CD4-positive, alpha-beta T cell treated with Interleukin-15 for 1 hour (primary cell): ENCODE measurements at regions not wholly inside any gene's neighbourhood (a gene's known extent, or its start where the extent isn't known, plus 50 kb on each side); places are given as distances from the start of the nearest gene placed in this dataset.
"Not testable (repeated sequence)": the region's sequence is repeated elsewhere in the genome, so short reads cannot be mapped to it uniquely, and the experiment has no call there.

Experiments used
- DNase-seq: peaks from one replicate; pipeline ENCODE4 v3.0.0-alpha.2; 2020

- DNase-seq = no peak
These were observed 498.0 kb upstream of the BOD1L1 start for GRCh38 chr4:14125375-14126129.

DNA sequence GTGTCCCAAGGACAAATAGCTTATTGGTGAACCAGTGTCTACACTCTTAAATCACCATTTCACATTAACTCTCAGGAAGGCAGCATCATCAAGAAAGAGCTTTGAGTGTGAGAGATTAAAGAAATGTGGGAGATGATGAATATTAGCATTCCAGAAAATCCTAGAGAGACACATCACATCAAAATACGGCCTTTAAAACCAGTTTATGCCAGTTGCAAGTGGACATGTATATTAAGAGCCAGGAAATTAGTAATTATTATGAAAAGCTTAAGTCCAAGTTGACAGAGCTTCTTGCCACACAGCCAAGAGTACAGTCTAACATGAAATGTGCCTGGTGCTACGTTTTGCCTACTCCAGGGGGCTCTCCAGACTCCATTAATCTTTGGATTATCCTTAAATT, 503.0 kb upstream of the BOD1L1 start:
- DNase-seq = no peak

DNA sequence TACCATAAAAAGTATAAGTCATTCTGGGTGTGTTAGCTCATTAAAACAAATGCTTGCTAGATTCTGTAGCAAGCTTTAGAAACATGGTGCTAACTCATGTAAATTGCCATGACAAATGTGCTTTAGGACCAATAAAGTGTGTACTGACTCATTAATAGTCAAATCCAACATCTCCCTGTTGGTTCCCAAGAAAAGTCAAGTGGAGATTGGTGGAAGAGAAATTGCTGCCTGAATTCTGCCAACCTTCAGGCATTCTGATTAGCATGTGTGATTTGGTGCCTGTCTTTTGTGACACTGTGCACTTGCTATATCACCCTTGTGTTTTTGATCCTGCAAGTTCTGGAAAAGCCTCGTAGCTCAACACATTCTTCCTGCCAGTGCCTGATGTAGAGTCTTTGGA, 503.8 kb upstream of the BOD1L1 start:
- no peak for DNase-seq

GRCh38 chr4:14132301-14132700, 504.8 kb upstream of the BOD1L1 start:
- DNase-seq = no peak

DNA sequence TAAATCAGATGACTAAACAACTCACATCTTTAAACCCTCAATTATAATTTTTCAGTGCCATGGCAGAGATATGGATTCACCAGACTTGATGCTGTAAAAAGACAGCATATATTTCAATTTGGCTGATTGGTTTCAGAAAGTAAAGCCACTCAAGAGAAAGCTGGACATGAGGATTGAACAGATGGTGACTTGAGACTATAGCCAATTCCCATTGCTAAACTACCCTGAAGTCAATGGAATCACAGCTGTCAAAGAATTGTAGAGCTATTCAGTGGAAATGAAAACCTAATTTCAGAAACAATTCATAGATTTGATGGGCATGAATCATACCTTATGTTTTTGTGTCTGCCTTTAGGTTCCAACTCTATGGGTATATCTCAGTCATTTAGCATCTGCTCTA, 510.6 kb upstream of the BOD1L1 start:
- no peak for DNase-seq

- DNase-seq = no peak
These were observed 516.4 kb upstream of the BOD1L1 start for GRCh38 chr4:14143892-14144291.

- no peak for DNase-seq
These were observed 521.9 kb upstream of the BOD1L1 start for GRCh38 chr4:14149176-14150053.

DNA sequence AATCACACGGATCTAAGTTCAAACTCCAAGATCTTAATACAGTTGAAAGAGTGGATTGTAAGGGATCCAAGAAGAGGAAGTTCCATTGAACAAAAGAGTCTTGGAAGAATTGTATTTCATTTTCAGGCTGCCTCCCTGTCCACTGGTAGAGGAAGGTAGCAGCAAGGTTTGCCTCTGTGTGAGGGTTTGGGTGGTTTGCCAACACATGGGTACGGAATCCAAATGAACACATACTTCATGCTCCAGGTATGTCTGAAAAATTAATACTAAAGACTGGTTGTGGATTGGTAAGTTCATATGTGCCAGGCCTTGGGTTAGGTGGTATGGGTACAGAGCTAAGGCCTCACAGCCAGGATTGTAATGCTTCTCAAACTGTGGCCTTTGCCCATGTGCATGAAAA, 523.6 kb upstream of the BOD1L1 start:
- DNase-seq = no peak

DNA sequence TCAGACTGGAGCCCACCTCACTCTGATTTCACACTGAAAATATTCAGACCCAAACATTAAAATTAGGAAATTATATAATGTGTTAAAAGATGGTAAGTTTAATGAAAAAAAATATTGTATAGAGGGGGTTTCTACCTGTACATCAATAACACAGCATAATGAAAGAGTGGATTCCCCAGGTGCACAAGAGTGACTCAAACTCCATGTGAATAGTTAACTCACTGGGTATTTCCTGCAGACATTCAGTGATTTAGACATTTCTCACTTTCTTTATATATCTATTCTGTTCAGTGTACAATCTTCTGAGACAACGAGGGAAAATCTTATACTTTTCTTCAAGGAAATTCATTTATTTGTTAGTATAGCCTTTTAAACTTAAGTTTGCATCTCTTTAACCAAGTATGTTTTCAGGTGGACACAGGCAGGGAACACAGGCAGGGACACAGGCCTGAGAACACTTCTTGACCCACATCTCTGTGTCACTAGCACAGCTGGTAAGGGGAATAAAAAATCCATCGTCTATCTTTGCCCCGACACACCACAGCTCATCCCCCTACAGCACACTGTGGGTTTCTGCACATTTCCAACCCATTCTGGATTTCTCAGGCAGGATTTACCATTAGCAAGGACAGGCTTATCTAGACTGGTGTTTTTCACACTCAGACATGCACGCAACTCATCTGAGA, 525.5 kb upstream of the BOD1L1 start:
- no peak for DNase-seq

GRCh38 chr4:14155803-14156202, 528.3 kb upstream of the BOD1L1 start:
- DNase-seq = no peak

- no peak for DNase-seq
These were observed 529.7 kb upstream of the BOD1L1 start for GRCh38 chr4:14157262-14157661.

DNA sequence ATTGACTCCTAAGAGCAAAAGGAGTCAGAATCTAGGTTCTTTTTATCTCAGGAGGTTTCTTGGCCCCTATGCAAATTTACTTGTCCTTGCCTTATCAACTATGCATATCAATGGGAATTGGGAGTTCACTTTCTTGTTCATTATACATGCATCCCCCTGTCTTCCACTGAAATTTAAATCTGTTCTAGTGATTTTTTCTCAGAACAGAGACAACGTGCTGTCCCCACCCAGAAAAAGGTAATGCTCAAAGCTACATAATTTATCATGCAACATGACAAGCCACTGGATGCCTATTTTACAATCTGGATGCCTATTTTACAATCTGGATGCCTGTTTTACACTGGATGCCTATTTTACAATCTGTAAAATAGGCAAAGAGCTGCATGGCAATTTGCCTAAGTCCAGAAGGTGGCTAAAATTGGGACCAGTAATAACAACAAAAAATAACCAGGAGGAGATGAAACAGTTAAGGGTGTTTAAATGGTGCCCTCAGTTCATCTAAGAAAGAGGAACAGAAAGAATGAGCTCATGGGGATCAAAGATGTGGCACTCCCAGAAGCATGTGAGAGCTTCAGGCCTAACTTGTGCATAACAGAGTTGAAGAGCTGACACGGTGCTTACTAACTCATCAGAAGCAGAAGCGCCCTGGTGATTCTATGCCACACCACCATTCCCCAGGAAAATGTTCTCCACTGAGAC, 537.8 kb upstream of the BOD1L1 start:
- peak; percentile 42 for DNase-seq

DNA sequence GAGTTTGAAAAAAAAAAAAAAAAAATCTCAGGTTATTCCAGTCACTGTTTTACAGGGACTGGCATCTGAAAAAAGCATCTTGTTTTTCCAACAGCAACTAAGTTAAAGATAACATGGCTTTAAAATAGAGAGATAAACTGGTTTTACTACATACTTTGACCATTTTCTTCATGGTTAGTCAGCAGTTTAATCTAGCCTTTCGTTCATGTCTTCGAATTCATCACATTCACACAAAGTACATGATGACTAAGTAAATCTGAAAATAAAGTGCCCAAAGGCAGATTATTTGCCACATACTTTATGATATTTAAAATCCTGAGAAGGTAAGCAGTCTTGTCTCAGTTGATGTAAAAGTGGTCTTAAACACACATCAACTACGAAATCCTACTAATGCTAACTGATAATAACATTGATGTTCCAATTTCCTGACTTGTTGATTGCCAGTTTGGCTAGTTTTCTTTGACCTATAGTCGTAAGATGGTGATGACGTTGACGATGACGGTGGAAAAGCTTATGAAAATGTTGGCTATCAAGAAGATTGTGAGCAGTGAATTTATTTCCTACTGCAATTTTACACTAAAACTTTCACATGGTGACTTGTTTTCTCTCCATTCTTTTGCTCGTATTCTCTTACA, 540.5 kb upstream of the BOD1L1 start:
- no peak for DNase-seq

GRCh38 chr4:14168919-14169318, 541.4 kb upstream of the BOD1L1 start:
- DNase-seq = peak; percentile 28

DNA sequence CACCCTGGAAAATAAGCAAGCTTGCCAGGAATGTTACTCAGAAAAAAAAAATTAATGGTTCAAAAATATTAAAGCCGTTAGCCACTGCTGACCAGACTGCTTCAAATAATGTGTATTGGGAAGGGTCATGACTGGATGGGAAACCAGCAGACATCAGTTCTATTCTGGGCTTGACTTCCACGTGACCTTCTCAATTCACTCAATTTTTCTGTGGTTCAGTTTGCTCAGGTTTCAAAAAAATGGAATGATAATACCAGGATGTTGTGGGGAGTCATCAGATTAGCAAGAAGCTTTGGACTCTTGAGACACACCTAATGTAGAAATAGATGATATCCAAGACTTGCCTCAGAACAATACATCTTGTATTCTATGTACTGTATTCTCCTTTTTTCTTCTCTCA, 541.9 kb upstream of the BOD1L1 start:
- DNase-seq = no peak

DNA sequence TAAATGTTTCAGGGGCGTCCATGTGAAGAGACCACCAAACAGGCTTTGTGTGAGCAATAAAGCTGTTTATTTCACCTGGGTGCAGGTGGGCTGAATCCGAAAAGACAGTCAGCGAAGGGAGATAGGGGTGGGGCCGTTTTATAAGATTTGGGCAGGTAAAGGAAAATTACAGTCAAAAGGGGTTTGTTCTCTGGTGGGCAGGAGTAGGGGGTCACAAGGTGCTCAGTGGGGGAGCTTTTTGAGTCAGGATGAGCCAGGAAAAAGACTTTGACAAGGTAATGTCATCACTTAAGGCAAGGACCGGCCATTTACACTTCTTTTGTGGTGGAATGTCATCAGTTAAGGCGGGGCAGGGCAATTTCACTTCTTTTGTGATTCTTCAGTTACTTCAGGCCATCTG, 542.4 kb upstream of the BOD1L1 start:
- DNase-seq = not testable (repeated sequence)

GRCh38 chr4:14176613-14177012, 549.1 kb upstream of the BOD1L1 start:
- DNase-seq = no peak

DNA sequence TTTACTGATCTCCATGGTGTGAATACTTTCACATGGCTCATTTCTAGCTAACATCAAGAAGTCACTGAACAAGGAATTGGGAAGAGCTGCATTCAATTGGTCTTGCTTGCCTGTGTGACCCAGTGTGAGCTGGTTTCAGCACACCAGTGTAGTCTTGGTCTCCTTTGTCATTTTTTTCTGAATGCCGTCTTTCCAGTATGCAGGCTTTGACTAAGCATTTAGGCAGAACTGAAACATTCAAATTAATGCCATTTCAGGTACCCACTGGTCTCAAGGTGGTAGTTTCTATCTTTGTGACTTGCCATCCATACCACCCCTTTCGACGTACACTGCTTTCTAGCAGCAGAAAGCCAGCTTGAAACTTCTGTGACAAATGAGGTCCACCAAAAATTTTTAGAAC, 550.5 kb upstream of the BOD1L1 start:
- DNase-seq = no peak

DNA sequence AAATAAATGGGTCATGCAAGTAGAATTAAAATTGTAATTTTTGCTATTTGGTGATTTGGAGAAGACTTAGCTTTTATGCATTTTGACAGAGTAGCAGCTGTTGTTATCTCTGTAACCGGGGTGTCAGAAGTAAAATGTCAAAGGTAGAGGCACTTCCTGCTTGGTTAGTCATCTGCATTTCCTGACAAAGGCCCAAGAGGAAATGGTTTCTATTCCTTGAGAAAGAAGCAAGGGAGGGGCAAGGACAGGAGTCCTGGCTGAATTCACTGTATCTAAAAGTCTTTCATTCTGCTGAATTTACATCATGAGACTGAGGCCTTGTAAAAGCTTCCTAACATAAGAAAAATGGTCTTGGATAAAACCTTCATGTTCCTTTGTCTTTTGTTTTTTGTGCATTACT, 550.9 kb upstream of the BOD1L1 start:
- no peak for DNase-seq

DNA sequence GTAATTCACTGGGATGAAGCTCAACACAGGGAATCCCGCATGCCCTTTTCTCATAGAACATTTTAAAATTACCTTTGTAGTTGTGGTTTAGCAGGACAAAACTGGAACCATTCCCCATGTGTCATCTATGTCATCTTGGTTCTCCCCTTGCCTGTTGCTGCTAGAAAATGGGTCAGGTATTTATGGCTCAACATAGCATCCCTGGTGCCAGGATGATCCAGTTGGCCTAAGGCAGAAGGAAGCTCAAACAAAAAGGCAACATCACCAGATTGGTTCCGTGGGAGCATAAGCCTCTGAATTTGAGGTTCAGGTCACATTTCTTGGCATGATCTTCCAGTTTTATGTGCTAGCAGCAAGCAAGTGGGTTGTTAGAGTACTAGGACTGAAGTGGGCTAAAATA, 552.6 kb upstream of the BOD1L1 start:
- no peak for DNase-seq

DNA sequence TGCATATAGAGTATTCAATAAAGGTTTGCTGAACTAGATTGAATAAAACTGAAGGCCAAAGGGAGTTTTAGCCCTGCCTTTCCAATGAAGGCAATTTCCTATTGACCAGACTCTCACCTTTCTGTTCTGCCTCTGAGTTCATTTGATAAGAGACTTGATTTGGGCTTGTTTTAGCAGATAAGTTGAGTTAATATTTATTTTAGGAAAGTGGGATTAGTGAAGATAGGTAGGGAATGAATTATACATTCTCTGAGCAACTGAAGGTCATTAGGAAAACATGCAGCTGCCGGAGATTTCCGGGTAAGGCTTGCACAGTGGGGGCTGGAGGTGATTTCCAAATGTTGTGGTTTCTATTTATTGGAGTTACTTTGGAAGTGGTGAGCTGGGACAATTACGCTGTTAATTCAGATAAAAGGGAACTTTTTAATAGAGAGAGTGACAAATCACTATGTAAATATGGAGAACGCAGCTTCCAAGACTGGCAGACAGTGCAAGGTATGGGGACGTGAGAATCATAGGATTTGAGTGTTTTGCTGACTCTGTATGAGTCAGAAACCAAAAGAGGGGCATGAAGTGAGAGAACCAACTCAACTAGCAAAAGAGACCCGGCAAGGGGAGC, 553.6 kb upstream of the BOD1L1 start:
- no peak for DNase-seq

- DNase-seq = no peak
These were observed 554.6 kb upstream of the BOD1L1 start for GRCh38 chr4:14182148-14182547.
